Fibroblast of skin of abdomen (primary cell): ENCODE measurements at regions not wholly inside any gene's neighbourhood (a gene's known extent, or its start where the extent isn't known, plus 50 kb on each side); places are given as distances from the start of the nearest gene placed in this dataset.
"Not testable (repeated sequence)": the region's sequence is repeated elsewhere in the genome, so short reads cannot be mapped to it uniquely, and the experiment has no call there.

Experiments
- DNase-seq: peaks from one replicate; pipeline ENCODE4 v3.0.0-alpha.2; 2013

DNA sequence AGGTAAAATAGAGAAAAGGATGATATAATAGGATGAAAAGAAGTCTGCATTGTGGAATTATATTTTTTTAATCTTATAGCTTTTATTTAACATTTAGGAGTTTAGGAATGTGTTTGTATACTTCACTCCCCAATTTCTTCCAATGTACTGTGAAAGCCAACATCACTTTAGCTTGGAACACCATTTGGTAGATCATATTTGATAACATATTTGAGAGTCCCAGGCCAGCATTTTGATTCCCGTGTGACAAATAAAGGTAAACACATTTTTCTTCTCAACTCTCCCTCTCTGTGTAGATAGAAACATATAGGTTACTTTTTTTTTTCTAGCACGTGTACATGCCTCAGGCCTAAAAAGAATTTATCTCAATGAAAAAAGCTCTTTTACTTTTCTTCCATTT, 1551.3 kb downstream of the CDH8 start:
- no peak for DNase-seq

DNA sequence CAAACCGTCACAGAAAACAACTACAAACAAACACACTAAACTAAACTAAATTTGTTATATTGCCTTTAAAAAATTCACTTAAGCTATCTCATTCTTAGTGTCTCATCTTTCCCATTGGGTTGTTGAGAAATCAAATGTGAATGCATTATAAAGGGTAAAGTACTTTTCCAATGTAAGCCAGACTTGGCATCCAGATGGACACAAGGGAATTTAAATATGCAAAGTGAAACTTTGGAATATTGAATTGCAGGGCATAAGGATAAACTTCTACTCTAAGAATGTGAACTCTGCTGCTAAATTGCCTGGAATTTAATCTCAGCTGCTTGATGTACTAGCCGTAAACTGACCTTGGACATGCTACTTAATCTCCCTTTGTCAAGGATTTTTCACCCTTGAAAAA, 1554.6 kb downstream of the CDH8 start:
- DNase-seq: no peak

DNA sequence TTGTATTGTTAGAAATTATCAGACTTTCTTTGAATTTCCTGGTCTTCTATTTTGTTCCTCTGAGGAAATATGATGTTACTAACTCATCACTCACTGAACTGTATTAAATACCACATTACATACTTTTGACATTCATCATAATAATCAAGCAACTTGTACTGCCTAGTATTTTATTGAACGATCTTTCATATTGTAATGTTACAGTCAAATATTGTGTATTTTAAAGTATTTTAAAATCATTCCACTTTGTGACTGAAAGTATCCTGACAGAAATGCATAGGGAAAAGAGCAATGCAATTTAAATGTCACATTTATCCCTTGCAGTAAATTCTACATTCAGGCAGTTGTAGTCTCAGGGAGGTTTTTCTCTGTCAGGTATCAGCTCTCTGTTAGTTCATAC, 1557.4 kb downstream of the CDH8 start:
- no peak for DNase-seq

DNA sequence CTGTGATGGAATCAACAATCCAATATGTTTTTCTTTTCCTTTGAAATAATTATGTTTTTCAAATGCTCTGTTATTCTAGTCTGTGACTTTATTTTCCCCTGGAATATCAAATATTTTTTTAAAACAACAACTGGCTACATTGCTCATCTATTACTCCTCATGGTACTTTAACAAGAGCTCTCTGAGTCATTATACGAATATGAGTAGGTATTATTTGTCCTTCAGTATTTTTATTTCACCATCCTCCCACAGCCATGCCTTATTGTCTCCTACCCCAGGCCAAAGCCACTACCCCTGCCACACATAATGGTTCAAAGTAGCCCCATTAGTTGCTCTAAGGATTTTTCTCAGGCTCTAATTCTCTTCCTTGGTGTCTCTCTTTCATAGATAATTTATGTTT, 1572.3 kb downstream of the CDH8 start:
- DNase-seq: no peak

DNA sequence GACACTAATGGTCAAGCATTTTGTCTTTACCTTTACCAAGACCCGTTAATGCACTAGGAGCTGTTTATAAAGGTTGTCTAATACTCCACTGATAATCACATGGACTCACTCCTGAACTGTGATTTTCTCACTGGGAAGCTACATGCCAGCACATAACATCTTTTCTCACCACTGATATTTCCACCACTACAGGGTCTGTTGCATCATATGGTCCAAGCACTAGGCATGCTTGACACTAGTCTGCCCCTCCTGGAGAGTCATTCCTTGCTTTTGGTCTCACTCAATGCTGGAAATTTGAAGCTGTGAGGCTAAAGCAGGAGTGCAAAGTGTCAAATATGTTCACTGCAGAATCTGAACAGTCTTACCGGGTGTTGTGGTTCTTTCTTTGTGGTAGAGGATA, 1576.8 kb downstream of the CDH8 start:
- DNase-seq: peak; percentile 63

DNA sequence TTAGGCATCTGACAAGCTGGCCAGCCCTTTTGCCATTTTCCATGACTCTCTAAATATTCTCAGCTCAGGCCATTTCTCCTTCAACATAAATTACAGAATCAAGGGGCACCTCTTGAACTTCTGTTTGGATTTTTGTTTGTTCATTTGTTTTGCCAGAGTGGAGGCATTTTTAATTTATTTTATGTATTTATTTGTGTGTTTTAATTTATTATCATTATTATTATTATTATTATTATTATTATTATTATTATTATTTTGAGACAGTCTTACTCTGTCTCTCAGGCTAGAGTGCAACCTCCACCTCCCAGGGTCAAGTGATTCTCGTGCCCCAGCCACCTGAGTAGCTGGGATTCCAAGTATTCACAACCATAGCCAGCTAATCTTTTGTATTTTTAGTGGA, 1578.0 kb downstream of the CDH8 start:
- DNase-seq: no peak

DNA sequence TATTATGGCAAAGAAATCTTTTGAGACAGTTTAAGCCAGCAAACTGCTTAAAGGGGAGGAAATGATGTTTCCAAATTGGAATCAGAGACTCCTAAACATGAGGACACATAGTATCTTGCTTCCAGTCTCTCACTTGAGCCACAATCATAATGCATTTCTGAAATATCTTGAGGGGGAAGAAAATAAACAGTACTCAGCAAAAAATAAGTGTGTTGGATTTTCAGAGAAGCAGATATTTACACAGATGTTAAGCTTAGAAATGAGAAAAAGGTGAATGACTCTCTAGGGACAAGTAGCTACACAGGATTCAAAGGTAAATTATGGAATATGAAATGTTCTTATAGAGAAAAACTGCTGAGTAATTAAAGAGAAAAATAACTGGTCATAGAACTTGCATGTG, 1583.6 kb downstream of the CDH8 start:
- DNase-seq: no peak

DNA sequence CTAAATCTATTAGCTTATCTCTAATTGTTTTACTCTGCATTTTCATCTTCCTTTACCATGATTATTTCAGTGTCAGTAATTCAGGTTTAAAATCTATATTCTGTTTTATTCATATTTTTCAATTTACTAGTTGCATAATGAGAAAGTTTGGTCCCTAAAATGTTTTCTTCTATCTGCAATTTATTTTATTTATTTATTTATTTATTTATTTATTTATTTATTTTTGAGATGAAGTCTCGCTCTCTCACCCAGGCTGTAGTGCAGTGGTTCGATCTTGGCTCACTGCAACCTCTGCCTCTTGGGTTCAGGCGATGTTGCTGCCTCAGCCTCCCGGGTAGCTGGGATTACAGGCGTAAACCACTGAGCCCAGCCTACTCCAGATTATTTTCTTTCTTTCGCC, 1597.3 kb downstream of the CDH8 start:
- no peak for DNase-seq

DNA sequence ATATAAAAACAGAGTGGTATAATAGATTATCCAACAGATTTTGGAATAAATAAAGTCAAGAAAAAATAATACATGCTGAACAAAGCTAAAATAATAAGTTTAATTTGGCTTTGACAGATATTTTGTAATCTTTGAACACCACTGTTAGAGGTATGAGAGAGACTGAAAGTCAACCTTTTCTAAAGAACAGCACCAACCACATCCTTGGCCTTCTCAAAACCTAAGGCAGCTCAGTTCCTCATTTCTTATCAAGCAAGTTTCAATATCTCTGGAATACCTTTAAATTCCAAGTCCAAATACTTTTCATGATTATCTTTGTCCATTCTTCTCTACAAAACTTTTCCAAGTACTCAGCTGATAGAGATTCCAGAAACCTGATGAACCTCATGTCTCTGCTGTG, 1603.8 kb downstream of the CDH8 start:
- DNase-seq: no peak

DNA sequence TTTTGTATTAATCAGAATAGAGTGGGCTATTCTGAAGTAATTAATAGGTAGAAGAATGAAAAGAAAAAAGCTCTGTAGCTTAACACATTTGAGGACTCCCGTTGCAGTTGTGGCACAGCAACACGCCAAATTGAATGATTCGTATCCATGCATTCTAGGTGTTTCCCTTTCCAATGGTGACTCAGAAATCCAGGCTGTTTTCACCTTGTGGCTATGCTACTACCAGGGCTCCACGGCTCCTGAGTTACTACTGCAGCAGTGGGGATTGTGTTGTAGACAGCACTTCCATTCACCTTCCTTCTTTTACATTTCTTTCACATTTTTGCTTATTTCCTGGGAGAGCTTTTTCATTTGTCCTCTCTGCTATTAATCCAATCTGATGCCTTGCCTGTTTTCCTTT, 1616.4 kb downstream of the CDH8 start:
- DNase-seq: no peak

DNA sequence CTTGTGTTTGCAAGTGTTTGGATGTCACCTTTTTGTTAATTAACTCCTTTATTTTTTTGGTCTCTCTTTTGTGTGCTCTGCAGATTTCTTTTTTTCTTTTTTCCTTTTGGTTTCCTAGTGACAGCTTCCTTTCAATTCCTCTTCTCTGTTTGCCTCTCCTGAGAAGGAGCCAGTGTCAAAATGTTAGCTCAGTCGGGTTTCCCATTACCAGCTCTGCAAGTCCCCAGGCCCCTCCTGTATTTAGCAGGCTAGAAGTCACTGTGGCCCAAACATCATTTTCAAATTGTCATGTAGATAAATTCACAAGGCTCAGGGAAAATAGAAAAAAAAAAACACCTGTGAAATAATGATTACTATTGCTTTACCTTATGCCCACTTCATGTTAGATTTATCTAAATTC, 1621.6 kb downstream of the CDH8 start:
- DNase-seq: no peak

DNA sequence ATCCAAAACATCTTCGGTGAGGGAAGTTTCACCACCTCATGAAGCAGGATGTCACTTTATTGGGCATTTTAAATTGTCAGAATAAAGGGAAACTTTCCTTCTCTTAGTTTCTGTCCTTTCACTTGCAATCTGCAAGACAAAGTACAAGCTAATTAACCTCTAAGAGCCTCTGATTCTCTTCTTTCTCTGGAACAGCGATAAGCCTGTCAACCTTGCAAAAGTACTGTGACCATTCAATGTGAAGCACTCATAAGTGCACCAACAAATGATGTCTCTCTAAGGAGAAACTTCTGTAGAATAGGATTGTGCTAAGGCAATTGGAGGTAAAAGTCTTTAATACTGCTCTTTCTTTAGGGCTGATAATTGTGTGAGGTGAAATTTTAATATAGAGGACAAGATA, 1622.3 kb downstream of the CDH8 start:
- DNase-seq: no peak

DNA sequence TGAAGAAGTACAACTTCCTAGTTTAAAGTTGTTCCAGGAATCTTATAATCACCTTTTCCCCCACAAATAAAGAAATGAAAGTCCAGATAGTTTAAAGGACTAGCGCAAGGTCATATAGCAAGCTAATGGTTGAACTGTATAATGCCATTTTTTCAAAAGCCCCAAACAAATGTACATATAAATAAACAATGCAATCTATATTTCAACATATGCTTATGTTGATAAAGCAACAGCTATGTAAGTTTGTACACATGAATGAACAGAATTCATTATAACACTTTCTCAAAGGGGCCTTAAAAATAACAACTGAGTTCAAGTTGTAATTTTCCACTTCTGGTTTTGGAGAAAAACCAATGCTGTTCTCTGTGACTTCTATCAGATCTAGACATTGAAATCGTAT, 1628.6 kb downstream of the CDH8 start:
- no peak for DNase-seq

DNA sequence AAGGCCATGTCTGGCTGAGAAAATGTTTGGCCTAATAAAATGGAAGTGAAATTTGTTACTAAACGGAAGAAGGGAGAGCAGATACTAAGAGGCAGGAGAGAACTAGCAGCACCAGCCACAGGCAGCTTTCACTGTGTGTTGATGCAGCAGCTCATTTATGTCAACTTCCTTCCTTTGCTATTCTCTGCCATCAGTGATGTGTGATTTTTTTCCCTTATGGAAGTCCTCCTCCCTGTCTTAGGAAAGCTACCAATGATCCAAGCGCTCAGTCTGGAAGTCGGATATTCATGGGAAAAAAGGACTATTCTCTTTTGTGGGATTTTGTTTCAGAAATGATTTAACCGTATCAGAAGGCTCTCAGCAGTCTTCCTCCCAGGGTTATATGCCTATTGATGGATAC, 1629.2 kb downstream of the CDH8 start:
- no peak for DNase-seq

DNA sequence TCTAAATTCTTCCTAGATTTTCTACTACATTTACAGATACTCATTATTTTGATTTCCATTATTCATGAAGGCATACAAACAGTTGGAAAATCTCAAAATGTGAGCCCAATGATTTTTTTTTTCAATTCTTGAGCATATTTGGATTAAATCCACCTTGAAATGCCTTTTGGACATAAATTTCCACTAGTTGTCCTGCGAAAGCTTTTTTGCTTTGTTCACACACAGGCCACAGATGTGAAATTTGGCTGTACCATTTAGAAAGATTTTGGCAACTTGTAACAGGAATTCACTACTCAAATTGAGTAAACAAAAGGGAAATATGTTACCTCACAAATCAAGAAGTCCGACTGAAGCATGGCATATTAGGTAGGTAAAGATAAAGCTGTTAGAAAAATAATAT, 1631.0 kb downstream of the CDH8 start:
- DNase-seq: no peak

DNA sequence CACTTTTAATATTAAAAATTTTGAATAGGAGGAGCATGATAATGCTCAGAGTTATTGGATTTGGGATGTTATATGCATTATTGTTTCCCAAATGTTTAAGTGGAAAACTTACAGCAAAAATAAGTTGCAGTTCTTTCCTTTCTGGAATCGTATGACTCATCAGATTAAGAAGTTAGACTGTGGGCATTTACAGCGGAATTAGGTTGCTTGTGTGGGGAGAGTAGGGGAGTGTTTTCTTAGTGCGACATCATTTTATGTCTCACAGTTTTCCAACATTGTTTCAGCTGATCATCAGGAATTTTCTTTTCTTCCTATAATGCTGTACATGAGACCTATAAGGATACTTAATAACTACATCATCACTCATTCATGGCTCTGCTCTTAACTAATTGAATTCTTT, 1631.8 kb downstream of the CDH8 start:
- DNase-seq: peak; percentile 45

DNA sequence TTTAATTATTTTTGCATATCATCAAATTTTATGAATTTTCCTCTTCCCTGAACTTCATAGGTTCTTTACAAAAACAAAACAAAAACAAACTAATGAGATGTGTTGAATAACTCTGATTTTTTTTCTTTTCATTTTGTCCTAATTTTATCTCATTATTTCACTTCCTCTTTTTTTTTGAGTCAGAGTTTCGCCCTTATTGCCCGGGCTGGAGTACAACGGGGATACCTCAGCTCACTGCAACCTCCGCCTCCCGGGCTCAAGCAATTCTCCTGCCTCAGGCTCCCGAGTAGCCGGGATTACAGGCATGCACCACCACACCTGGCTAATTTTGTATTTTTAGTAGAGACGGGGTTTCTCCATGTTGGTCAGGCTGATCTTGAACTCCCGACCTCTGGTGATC, 1633.3 kb downstream of the CDH8 start:
- not testable (repeated sequence) for DNase-seq

DNA sequence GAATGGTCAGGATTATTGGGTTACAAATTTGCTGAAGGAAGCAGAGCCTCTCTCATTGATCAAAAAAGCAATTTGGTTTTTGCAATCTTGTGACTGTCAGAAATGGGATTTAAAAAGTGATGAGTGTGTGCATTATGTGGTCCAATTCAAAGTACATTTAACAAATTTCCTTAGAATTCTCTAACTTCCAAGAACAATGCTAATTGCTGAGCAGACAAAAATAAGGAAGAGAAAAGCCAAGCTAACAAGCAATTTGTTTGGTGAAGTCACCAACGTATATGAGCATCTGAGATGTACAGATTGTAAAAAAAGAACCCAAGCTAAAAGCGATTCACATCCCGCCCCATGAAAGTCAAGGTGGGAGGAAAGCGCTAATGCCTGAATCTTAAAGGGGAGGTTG, 1643.9 kb downstream of the CDH8 start:
- no peak for DNase-seq

DNA sequence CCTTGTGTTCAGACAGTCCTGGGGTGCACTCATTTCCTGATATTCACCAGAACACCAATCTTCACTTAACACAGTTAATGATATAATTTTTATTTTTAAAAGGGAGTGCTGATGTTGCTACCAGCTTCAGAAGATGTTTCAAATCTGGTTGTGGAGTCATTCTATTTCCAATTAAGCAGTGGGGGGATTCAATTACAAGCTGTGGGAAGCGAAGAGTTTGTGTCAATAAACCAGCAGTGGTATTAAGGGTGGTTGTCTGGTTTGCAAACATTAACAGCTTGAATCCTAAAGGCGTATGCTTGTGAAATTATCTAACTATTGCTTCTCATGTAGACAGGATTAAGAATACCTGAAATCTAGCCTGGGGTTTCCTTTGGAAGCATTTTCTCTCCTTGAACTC, 1637.5 kb upstream of the GOT2 start:
- no peak for DNase-seq

DNA sequence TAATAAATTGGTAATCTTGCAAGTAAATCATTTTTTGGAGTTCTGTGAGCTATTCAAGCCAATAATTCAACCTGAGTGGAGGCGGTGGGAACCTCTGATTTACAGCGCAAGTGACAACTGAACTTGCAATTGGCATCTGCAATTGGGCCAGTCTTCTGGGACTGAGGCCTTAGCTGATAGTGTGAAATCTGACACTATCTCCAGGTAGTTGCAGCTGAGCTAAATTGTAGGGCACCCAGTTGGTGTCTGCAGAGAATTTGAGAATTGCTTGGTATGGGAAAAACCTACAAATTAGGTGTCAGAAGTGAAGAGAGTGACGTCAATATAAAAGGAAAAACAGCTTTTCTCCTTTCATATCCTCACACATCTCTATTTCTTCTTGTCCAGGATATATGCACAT, 1633.6 kb upstream of the GOT2 start:
- no peak for DNase-seq

DNA sequence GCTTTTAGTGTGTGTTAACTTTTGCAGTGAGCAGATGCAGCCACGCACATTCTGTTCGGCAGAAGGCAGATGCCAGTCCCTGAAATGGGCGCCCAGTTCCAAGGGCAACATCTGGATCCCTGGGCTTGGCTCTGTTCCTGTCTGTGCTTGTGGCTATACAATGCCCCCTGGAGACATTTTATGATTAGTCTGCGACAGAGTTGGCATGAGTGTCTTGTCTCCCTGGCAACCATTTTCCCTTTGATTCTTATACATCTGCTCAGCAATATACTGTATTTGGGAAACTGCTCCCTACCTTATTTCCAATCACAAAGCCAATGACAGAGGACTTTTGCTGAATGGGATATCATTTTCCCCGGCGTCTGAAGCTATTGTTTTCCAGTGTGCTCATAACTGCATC, 1629.5 kb upstream of the GOT2 start:
- no peak for DNase-seq

DNA sequence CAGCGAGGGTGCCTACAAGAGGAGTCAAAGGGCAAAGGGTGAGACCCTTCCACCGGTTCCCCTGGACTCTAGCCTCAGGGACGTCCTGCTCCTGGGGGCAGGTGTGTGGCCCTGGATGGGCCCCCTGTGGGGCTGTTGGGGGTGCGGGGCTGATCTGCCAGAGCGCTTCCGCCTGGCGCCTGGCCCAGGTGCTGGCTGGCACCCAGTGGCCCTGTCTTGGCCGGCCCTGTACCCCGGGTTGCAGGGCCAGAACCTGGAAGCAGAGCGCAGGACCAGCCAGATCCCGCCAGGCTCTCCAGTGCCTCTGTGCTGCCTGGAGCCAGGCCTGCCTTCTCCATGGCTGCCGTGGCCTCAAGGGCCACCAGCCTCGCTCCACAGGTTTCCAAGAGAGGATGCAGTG, 1625.8 kb upstream of the GOT2 start:
- not testable (repeated sequence) for DNase-seq

DNA sequence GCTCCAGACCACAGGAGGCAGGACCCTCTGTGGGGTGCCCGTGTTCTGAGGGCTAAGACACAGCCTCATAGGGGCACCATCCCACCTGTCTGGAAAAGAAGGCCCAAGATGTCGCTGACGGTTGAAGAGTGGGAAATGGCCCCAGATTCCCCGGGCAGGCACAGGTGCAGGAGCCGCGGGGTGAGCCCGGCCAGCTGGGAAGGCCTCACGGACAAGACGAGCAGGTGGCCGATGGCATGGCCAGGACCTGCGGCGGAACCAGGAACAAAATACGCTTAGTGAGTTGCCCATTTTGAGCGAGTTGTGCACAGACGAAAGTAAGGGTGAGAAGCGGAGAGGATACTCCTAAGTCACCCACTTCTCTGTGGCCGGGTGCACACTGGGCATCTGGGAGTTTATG, 1625.3 kb upstream of the GOT2 start:
- DNase-seq: not testable (repeated sequence)

DNA sequence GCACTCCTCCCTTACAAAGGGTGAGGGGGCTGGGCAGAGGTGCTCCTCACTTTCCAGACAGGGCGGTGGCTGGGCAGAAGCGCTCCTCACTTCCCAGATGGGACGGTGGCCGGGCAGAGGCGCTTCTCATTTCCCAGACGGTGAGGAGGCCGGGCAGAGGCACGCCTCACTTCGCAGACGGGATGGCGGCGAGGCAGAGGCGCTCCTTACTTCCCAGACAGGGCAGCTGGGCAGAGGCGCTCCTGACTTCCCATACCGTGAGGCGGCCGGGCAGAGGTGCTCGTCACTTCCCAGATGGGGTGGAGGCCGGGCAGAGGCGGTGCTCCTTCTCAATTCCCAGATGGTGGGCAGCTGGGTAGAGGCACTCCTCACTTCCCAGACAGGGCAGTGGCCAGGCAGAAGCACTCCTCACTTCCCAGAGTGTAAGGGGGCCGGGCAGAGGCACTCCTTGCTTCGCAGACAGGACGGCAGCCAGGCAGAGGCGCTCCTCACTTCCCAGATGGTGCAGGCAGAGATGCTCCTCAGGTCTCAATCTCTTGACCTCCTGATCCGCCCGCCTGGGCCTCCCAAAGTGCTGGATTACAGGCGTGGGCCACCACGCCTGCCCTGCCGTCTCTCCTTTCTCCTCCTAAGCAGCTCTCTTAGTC, 1623.9 kb upstream of the GOT2 start:
- not testable (repeated sequence) for DNase-seq

DNA sequence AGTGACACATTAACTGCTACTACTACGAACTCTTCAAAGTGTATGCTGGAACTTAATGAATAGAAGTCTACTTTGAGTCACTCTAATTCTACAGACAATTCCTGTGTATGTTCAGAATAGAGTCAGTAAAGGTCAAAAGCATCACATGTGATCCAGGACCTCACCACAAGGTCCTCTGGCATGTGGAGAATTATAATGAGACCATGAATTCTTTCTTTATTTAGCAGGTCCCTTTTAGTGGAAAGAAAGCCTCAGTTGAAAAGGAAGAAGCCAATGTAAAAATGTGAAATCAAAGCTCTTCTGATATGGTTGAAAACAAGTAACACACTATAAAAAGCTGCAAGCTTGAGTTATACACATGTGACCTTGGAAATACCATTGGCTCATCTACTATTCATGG, 1612.1 kb upstream of the GOT2 start:
- DNase-seq: no peak

DNA sequence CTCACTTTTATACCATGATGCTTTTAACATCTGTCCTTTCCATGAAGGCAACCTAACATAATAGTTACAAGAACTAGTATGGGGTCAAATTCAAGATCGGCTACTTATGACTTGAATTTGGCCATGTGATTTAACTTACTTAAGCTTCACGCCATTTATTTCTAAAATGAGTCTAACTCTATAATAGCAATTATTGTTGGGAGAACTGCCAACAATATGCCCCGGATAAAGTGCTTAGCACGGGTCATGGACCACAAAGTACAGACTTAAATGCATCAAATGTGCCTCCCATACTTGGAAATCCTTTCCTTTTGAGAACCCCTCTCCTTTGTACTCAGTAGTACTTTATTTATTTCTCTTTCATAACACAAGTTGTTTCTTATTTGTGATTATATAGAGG, 1603.6 kb upstream of the GOT2 start:
- DNase-seq: no peak
